DMS79 (cell line): ENCODE measurements at regions not wholly inside any gene's neighbourhood (a gene's known extent, or its start where the extent isn't known, plus 50 kb on each side); places are given as distances from the start of the nearest gene placed in this dataset.
"Not testable (repeated sequence)": the region's sequence is repeated elsewhere in the genome, so short reads cannot be mapped to it uniquely, and the experiment has no call there.

Experiments
- DNase-seq: peaks from one replicate; lab custom pipeline; 2025; lab: John Stamatoyannopoulos, UW

- DNase-seq: not testable (repeated sequence)
Measured at GRCh38 chr1:70751676-70752287, 295.8 kb downstream of the PTGER3 start.

- DNase-seq: no peak
Measured at GRCh38 chr1:70754701-70755100, 292.9 kb downstream of the PTGER3 start.

- no peak for DNase-seq
Measured at GRCh38 chr1:70760154-70760553, 287.5 kb downstream of the PTGER3 start.

GRCh38 chr1:70762386-70762785, 285.2 kb downstream of the PTGER3 start:
- no peak for DNase-seq

GRCh38 chr1:70764747-70765146, 282.9 kb downstream of the PTGER3 start:
- DNase-seq: no peak

- no peak for DNase-seq
Measured at GRCh38 chr1:70767377-70767776, 280.2 kb downstream of the PTGER3 start.

GRCh38 chr1:70768216-70768615, 279.4 kb downstream of the PTGER3 start:
- DNase-seq: no peak

GRCh38 chr1:70778056-70778762, 269.4 kb downstream of the PTGER3 start:
- no peak for DNase-seq

GRCh38 chr1:70778934-70779333, 268.7 kb downstream of the PTGER3 start:
- DNase-seq: no peak

GRCh38 chr1:70779571-70779970, 268.0 kb downstream of the PTGER3 start:
- DNase-seq: no peak

- DNase-seq: no peak
Measured at GRCh38 chr1:70785287-70785686, 262.3 kb downstream of the PTGER3 start.

GRCh38 chr1:70790232-70790923, 257.2 kb downstream of the PTGER3 start:
- DNase-seq: no peak

- not testable (repeated sequence) for DNase-seq
Measured at GRCh38 chr1:70795064-70795463, 252.6 kb downstream of the PTGER3 start.

- DNase-seq: not testable (repeated sequence)
Measured at GRCh38 chr1:70796298-70796697, 251.3 kb downstream of the PTGER3 start.

GRCh38 chr1:70802625-70803024, 245.0 kb downstream of the PTGER3 start:
- DNase-seq: not testable (repeated sequence)

- no peak for DNase-seq
Measured at GRCh38 chr1:70805641-70806040, 242.0 kb downstream of the PTGER3 start.

GRCh38 chr1:70807088-70807664, 240.4 kb downstream of the PTGER3 start:
- no peak for DNase-seq

- peak; percentile 15 for DNase-seq
Measured at GRCh38 chr1:70809069-70809468, 238.5 kb downstream of the PTGER3 start.

GRCh38 chr1:70811815-70812214, 235.8 kb downstream of the PTGER3 start:
- no peak for DNase-seq

GRCh38 chr1:70812442-70813109, 235.0 kb downstream of the PTGER3 start:
- DNase-seq: no peak

GRCh38 chr1:70818401-70818800, 229.2 kb downstream of the PTGER3 start:
- no peak for DNase-seq

- no peak for DNase-seq
Measured at GRCh38 chr1:70819231-70819630, 228.4 kb downstream of the PTGER3 start.
